AG20443 (cell line): ENCODE measurements at regions not wholly inside any gene's neighbourhood (a gene's known extent, or its start where the extent isn't known, plus 50 kb on each side); places are given as distances from the start of the nearest gene placed in this dataset.

Experiments used
- DNase-seq: peaks from one replicate; pipeline ENCODE4 v3.0.0; 2012; ENCODE audit warnings: low spot score, mixed read lengths

GRCh38 chr15:31262901-31263671 is 63.5 kb upstream of the KLF13 start:
- DNase-seq, result peak; percentile 38

GRCh38 chr15:31263751-31264558 is 62.7 kb upstream of the KLF13 start:
- no peak for DNase-seq

GRCh38 chr15:31264559-31265089 is 62.0 kb upstream of the KLF13 start:
- DNase-seq, result no peak

- no peak for DNase-seq
Measured at GRCh38 chr15:31265090-31265870, 61.4 kb upstream of the KLF13 start.

GRCh38 chr15:31265871-31266711 is 60.5 kb upstream of the KLF13 start:
- peak; percentile 42 for DNase-seq

GRCh38 chr15:31266712-31267111 is 59.9 kb upstream of the KLF13 start:
- peak; percentile 8 for DNase-seq

- peak; percentile 7 for DNase-seq
Measured at GRCh38 chr15:31267161-31268107, 59.2 kb upstream of the KLF13 start.

- DNase-seq, result peak; percentile 8
Measured at GRCh38 chr15:31268108-31268501, 58.5 kb upstream of the KLF13 start.

GRCh38 chr15:31268911-31269784 is 57.5 kb upstream of the KLF13 start:
- peak; percentile 7 for DNase-seq

GRCh38 chr15:31269816-31270575 is 56.6 kb upstream of the KLF13 start:
- DNase-seq, result peak; percentile 5

GRCh38 chr15:31270767-31271166 is 55.9 kb upstream of the KLF13 start:
- peak; percentile 5 for DNase-seq

- DNase-seq, result no peak
Measured at GRCh38 chr15:31271224-31271635, 55.4 kb upstream of the KLF13 start.

GRCh38 chr15:31271711-31272557 is 54.7 kb upstream of the KLF13 start:
- peak; percentile 5 for DNase-seq

GRCh38 chr15:31272558-31273257 is 53.9 kb upstream of the KLF13 start:
- peak; percentile 6 for DNase-seq

- DNase-seq, result peak; percentile 16
Measured at GRCh38 chr15:31273258-31273941, 53.2 kb upstream of the KLF13 start.
